RWPE2 (cell line): ENCODE measurements at regions not wholly inside any gene's neighbourhood (a gene's known extent, or its start where the extent isn't known, plus 50 kb on each side); places are given as distances from the start of the nearest gene placed in this dataset.

Experiments used
- ATAC-seq: fragments of 200-7000 bp; cut with Tn5 transposase; 3 replicates; pipeline ENCODE4 v1.9.1; 2021; ENCODE audit warnings: low read depth
- DNase-seq: peaks from one replicate; pipeline ENCODE4 v3.0.0-alpha.2; 2020; ENCODE audit warnings: low spot score
- H3K27ac ChIP-seq: fragments of 450-650 bp; 2 replicates; pipeline ENCODE4 v1.5.1; 2017; ENCODE audit warnings: mild to moderate bottlenecking; ENCODE audit not compliant: poor library complexity, severe bottlenecking
- H3K27me3 ChIP-seq: fragments of 250-450 bp; sonication (Bioruptor Pico); 2 replicates; pipeline ENCODE4 v1.5.1; 2021; ENCODE audit warnings: mild to moderate bottlenecking, moderate library complexity; ENCODE audit not compliant: insufficient read depth, poor library complexity, severe bottlenecking
- H3K36me3 ChIP-seq: fragments of 250-450 bp; sonication (Bioruptor Pico); 2 replicates; pipeline ENCODE4 v1.5.1; 2020; ENCODE audit warnings: low read depth, mild to moderate bottlenecking, moderate library complexity
- H3K4me1 ChIP-seq: fragments of 250-450 bp; sonication (Bioruptor Pico); 2 replicates; pipeline ENCODE4 v1.5.1; 2021; ENCODE audit warnings: mild to moderate bottlenecking, moderate library complexity; ENCODE audit not compliant: insufficient read depth, poor library complexity, severe bottlenecking
- H3K4me3 ChIP-seq: fragments of 250-450 bp; sonication (Bioruptor Pico); 2 replicates; pipeline ENCODE4 v1.5.1; 2021; ENCODE audit warnings: mild to moderate bottlenecking, moderate library complexity; ENCODE audit not compliant: severe bottlenecking
- H3K9me3 ChIP-seq: fragments of 250-450 bp; sonication (Bioruptor Pico); 2 replicates; pipeline ENCODE4 v1.5.1; 2021; ENCODE audit warnings: mild to moderate bottlenecking, moderate library complexity; ENCODE audit not compliant: severe bottlenecking
- CTCF ChIP-seq: fragments of 450-650 bp; IDR thresholded peaks from one replicate; pipeline ENCODE4 v1.5.1; 2017; ENCODE audit warnings: mild to moderate bottlenecking, moderate library complexity; ENCODE audit not compliant: poor library complexity, severe bottlenecking

GRCh38 chr13:74966275-74966674 lies 515.7 kb downstream of the TBC1D4 start:
- H3K4me3 ChIP-seq, result no peak overlapping the region
- H3K9me3 ChIP-seq, result no peaks in the 10 kb centered on the region
- no peak for ATAC-seq
- no peaks in the 10 kb centered on the region for H3K4me1 ChIP-seq
- no peaks in the 10 kb centered on the region for H3K36me3 ChIP-seq
- TF ChIP-seq CTCF, result no peak
- no peak overlapping the region for H3K27ac ChIP-seq
- H3K27me3 ChIP-seq, result no peaks in the 10 kb centered on the region
- no peak for DNase-seq

- H3K27me3 ChIP-seq, result no peaks in the 10 kb centered on the region
- no peak for TF ChIP-seq CTCF
- DNase-seq, result no peak
- no peak overlapping the region for H3K27ac ChIP-seq
- no peaks in the 10 kb centered on the region for H3K9me3 ChIP-seq
- no peaks in the 10 kb centered on the region for H3K36me3 ChIP-seq
- ATAC-seq, result no peak
- no peak overlapping the region for H3K4me3 ChIP-seq
- no peaks in the 10 kb centered on the region for H3K4me1 ChIP-seq
Measured at GRCh38 chr13:74945637-74946036, 536.3 kb downstream of the TBC1D4 start.

GRCh38 chr13:74931698-74932433 lies 550.1 kb downstream of the TBC1D4 start:
- Histone ChIP-seq H3K27me3 (no peaks in the 10 kb centered on the region), H3K36me3 (no peaks in the 10 kb centered on the region), H3K4me3 (no peak overlapping the region), H3K9me3 (no peaks in the 10 kb centered on the region), H3K4me1 (peaks cover 14% of the 10 kb centered on the region), H3K27ac (no peak overlapping the region)
- no peak for ATAC-seq
- no peak for TF ChIP-seq CTCF
- no peak for DNase-seq

- Histone ChIP-seq H3K4me3 (no peak overlapping the region), H3K9me3 (no peaks in the 10 kb centered on the region), H3K4me1 (peaks cover 14% of the 10 kb centered on the region), H3K36me3 (no peaks in the 10 kb centered on the region), H3K27me3 (no peaks in the 10 kb centered on the region), H3K27ac (no peak overlapping the region)
- peak; percentile 88 for ATAC-seq
- no peak for DNase-seq
- no peak for TF ChIP-seq CTCF
Measured at GRCh38 chr13:74930402-74931165, 551.4 kb downstream of the TBC1D4 start.

- TF ChIP-seq CTCF, result no peak
- ATAC-seq (no peak), DNase-seq (no peak)
- Histone ChIP-seq H3K36me3 (no peaks in the 10 kb centered on the region), H3K27ac (no peak overlapping the region), H3K4me3 (no peak overlapping the region), H3K4me1 (peaks cover 14% of the 10 kb centered on the region), H3K9me3 (no peaks in the 10 kb centered on the region), H3K27me3 (no peaks in the 10 kb centered on the region)
Measured at GRCh38 chr13:74929436-74929835, 552.5 kb downstream of the TBC1D4 start.
